ENCODE measurements at regions not wholly inside any gene's neighbourhood (a gene's known extent, or its start where the extent isn't known, plus 50 kb on each side); places are given as distances from the start of the nearest gene placed in this dataset.

GRCh38 chr6:2481307-2481706 is 235.9 kb upstream of the GMDS start:
- DNase-seq (ENCODE audit: low read depth) = no peak
- no peak for TF ChIP-seq CTCF (conservative IDR thresholded peaks at IDR 0.05; ENCODE audit: low read depth, low read length)
- no peak overlapping the region for H3K4me3 ChIP-seq (ENCODE audit: low read length)

- H3K4me3 ChIP-seq (ENCODE audit: low read length) = no peak overlapping the region
- DNase-seq (ENCODE audit: low read depth) = no peak
- TF ChIP-seq CTCF (conservative IDR thresholded peaks at IDR 0.05; ENCODE audit: low read depth, low read length) = no peak
Measured at GRCh38 chr6:2480267-2480966, 235.0 kb upstream of the GMDS start.

- no peak for DNase-seq (ENCODE audit: low read depth)
- TF ChIP-seq CTCF (conservative IDR thresholded peaks at IDR 0.05; ENCODE audit: low read depth, low read length) = no peak
- no peak overlapping the region for H3K4me3 ChIP-seq (ENCODE audit: low read length)
Measured at GRCh38 chr6:2478200-2478599, 232.8 kb upstream of the GMDS start.

- TF ChIP-seq CTCF (conservative IDR thresholded peaks at IDR 0.05; ENCODE audit: low read depth, low read length) = no peak
- DNase-seq (ENCODE audit: low read depth) = no peak
- no peak overlapping the region for H3K4me3 ChIP-seq (ENCODE audit: low read length)
Measured at GRCh38 chr6:2477666-2478065, 232.3 kb upstream of the GMDS start.

- no peak overlapping the region for H3K4me3 ChIP-seq (ENCODE audit: low read length)
- DNase-seq (ENCODE audit: low read depth) = no peak
- no peak for TF ChIP-seq CTCF (conservative IDR thresholded peaks at IDR 0.05; ENCODE audit: low read depth, low read length)
Measured at GRCh38 chr6:2477250-2477649, 231.8 kb upstream of the GMDS start.

GRCh38 chr6:2476376-2476775 is 231.0 kb upstream of the GMDS start:
- H3K4me3 ChIP-seq (ENCODE audit: low read length) = no peak overlapping the region
- no peak for TF ChIP-seq CTCF (conservative IDR thresholded peaks at IDR 0.05; ENCODE audit: low read depth, low read length)
- DNase-seq (ENCODE audit: low read depth) = no peak

- no peak overlapping the region for H3K4me3 ChIP-seq (ENCODE audit: low read length)
- no peak for TF ChIP-seq CTCF (conservative IDR thresholded peaks at IDR 0.05; ENCODE audit: low read depth, low read length)
Measured at GRCh38 chr6:2471472-2471871, 226.1 kb upstream of the GMDS start.

More at GRCh38 chr6:2471472-2471871, 226.1 kb upstream of the GMDS start:
- DNase-seq (ENCODE audit: low read depth) = no peak
